HG03097 (cell line): ENCODE measurements at regions not wholly inside any gene's neighbourhood (a gene's known extent, or its start where the extent isn't known, plus 50 kb on each side); places are given as distances from the start of the nearest gene placed in this dataset.
"Not testable (repeated sequence)": the region's sequence is repeated elsewhere in the genome, so short reads cannot be mapped to it uniquely, and the experiment has no call there.

Source experiments
- ATAC-seq: cut with Tn5 transposase; IDR thresholded peaks from one replicate; pipeline ENCODE4 v1.9.1; 2021; ENCODE audit not compliant: unreplicated experiment, low FRiP score

- not testable (repeated sequence) for ATAC-seq
These were observed 85.1 kb upstream of the MAP4 start for GRCh38 chr3:48101301-48101650.

DNA sequence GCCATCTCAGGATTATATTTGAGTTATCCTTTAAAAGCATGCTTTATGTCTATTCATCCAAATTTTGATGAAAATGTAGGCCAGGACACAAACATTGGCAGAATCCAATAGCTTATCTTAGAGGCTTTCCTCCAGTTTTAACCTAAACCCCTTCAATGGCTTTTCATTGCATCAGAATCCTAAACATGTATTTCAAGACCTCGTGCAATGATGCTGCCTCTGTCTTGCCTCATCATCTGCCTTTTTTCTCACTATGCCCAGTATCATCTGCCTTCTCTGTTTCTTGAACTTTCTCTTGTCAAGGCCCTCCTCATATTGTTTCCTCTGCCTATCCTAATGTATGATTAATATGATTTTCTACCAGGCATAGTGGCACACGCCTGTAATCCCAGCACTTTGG, 76.1 kb upstream of the MAP4 start:
- ATAC-seq, result no peak

DNA sequence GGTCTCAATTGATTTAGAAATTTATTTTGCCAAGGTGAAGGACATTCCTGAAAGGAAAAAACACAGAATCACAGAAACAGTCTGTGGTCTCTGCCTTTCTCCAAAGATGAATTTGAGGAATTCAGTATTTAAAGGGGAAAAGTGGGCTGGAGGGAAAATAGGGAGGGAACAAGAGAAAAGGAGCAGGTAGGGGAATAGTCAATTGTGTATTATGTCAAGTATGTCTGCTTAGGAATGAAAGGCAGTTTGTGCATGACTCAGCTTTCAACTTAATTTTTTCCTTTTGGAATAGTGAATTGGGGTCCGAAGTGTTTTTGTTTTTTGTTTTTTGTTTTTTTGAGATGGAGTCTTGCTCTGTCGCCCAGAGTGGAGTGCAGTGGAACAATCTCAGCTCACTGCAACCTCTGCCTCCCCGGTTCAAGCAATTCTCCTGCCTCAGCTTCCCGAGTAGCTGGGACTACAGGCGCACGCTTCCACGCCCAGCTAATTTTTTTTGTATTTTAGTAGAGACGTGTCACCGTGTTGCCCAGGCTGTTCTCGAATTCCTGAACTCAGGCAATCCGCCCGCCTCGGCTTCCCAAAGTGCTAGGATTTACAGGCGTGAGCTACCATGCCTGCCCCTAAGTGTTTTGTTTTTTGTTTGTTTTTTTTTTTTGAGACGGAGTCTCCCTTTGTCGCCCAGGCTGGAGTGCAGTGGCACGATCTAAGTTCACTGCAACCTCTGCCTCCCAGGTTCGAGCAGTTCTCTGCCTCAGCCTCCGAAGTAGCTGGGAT, 74.1 kb upstream of the MAP4 start:
- ATAC-seq, result no peak

- ATAC-seq, result peak; percentile 95
These were observed 72.7 kb upstream of the MAP4 start for GRCh38 chr3:48088749-48089466.

DNA sequence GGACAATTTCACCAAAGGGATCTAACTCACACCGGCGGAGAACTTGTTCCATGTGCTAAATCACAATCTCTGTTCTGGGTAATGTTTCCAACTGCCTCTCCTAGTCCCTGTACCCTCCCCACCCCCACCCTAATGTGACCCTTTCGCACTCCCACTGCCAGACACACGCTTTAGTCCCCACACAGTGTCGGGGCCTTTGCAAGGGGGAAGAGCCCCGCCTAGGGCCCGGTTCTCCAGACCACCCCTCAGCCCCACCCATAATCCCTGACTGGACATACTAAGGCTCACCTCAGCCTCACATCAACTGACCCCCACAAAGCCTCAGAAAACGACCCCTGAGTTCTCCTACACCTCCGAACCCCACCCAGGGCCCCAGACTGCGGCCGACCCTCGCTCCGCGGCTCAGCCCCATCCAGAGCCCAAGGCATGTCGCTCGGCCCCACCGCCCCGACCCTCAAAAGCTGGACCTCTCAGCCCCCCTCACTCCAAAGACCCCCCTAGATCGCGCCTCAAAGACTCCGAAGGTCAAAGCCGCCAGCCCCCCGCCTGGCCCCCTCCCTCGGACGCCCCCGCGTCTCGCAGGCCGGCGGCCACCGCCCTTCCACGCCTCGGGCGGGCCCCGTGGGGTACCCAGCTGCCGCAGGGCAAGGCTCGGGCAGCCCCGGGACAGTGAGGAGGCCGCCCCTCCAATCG, 72.0 kb upstream of the MAP4 start:
- ATAC-seq, result no peak

DNA sequence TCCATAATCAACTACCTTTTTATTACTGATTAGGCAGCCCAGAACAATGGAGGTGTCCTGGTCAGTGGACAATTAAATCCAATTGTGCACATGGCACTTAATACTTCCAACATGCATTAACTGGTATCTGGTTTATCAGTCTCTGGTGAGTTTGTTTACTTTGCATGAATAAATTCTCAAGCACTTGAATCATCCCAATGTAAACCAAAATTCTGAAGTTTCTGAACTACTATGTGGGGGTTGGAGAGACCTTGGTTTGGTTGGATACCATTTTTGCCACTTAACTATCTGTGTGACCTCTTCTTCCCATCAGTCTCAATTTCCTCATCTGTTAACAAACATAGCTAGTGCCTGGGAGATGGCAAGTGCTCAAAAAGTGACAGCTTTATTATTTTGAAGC, 70.5 kb upstream of the MAP4 start:
- no peak for ATAC-seq

GRCh38 chr3:48084929-48085328, 68.7 kb upstream of the MAP4 start:
- no peak for ATAC-seq

DNA sequence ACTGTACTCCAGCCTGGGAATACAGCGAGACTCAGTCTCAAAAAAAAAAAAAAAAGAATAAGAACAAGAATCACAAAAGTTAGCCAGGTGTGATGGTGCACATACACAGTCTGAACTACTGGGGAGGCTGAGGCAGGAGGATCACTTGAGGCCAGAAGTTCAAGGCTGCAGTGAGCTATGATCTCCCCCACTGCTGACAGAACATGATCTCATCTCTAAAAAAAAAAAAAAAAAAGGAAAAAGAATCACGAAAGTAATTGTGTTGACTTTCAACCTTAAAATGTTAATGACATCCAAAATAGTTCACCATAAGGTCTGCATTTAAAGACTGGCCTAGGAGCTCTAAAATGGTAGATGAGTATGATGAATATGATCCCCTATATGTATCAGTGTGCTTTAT, 68.0 kb upstream of the MAP4 start:
- no peak for ATAC-seq

GRCh38 chr3:48082580-48083184, 66.5 kb upstream of the MAP4 start:
- no peak for ATAC-seq

DNA sequence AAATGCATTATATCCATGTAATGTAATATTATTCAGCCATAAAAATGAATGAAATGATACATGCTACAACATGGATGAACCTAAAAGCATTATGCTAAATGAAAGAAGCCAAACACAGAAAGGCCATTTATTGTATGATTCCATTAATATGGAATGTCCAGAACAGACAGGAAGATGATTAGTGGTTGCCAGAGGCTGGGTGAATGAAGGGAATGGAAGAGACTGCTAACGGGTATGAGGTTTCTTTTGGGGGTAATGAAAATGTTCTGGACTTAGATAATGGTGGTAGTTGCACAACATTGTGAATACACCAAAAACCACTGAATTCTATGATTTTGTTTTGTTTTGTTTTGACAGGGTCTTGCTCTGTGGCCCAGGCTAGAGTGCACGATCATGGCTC, 61.6 kb upstream of the MAP4 start:
- no peak for ATAC-seq

DNA sequence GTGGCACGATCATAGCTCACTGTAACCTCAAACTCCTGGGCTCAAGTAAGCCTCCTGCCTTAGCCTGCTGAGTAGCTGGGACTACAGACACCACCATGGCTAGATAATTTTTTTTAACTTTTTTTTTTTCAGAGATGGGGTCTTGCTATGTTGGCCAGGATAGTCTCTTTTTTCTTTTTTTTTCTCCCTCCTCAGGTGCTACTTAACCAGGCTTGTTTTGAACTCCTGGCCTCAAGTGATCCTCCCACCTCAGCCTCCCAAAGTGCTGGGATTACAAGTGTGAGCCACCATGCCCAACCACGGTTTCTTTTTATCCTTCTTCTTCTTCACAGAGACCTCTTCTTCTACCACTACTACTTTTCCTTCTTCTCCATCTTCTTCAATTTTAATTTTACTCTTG, 53.8 kb upstream of the MAP4 start:
- no peak for ATAC-seq

GRCh38 chr3:48069339-48069738, 53.1 kb upstream of the MAP4 start:
- no peak for ATAC-seq

- ATAC-seq, result no peak
These were observed 52.7 kb upstream of the MAP4 start for GRCh38 chr3:48068886-48069285.

- ATAC-seq, result not testable (repeated sequence)
These were observed 52.1 kb upstream of the MAP4 start for GRCh38 chr3:48068320-48068719.

GRCh38 chr3:48067271-48067670, 51.1 kb upstream of the MAP4 start:
- ATAC-seq, result no peak
